Endothelial cell of umbilical vein (primary cell): ENCODE measurements at regions not wholly inside any gene's neighbourhood (a gene's known extent, or its start where the extent isn't known, plus 50 kb on each side); places are given as distances from the start of the nearest gene placed in this dataset.

Source experiments
- BruUV-seq: library from RNA; stranded (reverse); fragments of 400-500 nt; replicated peaks from 2 replicates; lab custom pipeline; 2021; lab: Mats Ljungman, UMichigan
- CTCF ChIA-PET: fragments of 300-600, 350-600 bp; sonication (Branson Sonifier 250); formaldehyde crosslinking; loops from one replicate; lab custom pipeline; 2021; ENCODE audit warnings: antibody characterized with exemption, inconsistent platforms; lab: Charles Lee
- POLR2A ChIA-PET: fragments of 300-600, 350-600 bp; sonication (Branson Sonifier 250); formaldehyde crosslinking; loops from one replicate; lab custom pipeline; 2021; ENCODE audit warnings: antibody characterized with exemption, inconsistent platforms; lab: Charles Lee
- DNase-seq: peaks from one replicate; pipeline ENCODE4 v3.0.0-alpha.2; 2011; ENCODE audit warnings: low read depth, low spot score
- FAIRE-seq: peaks from 2 replicates; lab custom pipeline; 2011; peaks lifted over from hg19 to GRCh38; lab: Jason Lieb, UNC
- H2AFZ ChIP-seq: 2 replicates; pipeline ENCODE4 v1.6.0; 2012; ENCODE audit warnings: low read depth, low read length, control low read depth, inconsistent platforms
- H3K27ac ChIP-seq: 2 replicates; pipeline ENCODE4 v1.5.1; 2011; ENCODE audit warnings: low read depth, mild to moderate bottlenecking, control low read depth, low read length, moderate library complexity; ENCODE audit not compliant: insufficient read depth
- H3K27me3 ChIP-seq, 2 experiments: 2 replicates each; pipeline versions ENCODE4 v1.6.0 to v1.6.1; 2011; ENCODE audit warnings: low read length in 2 of 2, mixed read lengths in 1 of 2; ENCODE audit not compliant: control insufficient read depth in 2 of 2, insufficient read depth in 2 of 2
- H3K36me3 ChIP-seq, 2 experiments: 2 replicates in 1 of 2; 3 replicates in 1 of 2; pipeline ENCODE4 v1.5.1; 2011; ENCODE audit warnings: low read length in 2 of 2, mild to moderate bottlenecking in 1 of 2, moderate library complexity in 1 of 2; ENCODE audit not compliant: control insufficient read depth in 2 of 2, insufficient read depth in 2 of 2; ENCODE audit errors: extremely low read depth in 1 of 2
- H3K4me1 ChIP-seq: 3 replicates; pipeline ENCODE4 v1.5.1; 2011; ENCODE audit warnings: mild to moderate bottlenecking, low read length; ENCODE audit not compliant: control insufficient read depth, insufficient read depth; ENCODE audit errors: extremely low read depth
- H3K4me2 ChIP-seq: 2 replicates; pipeline ENCODE4 v1.6.1; 2011; ENCODE audit warnings: low read length, control low read depth, mixed read lengths; ENCODE audit not compliant: insufficient read depth
- H3K4me3 ChIP-seq, 3 experiments: fragments of 200-600 bp in 1 of 3; sonication (generic), shearing (Covaris generic) in 1 of 3; replicated peaks in 1 of 3; 2 replicates each; pipeline ENCODE4 v1.5.1; 2011 to 2016; ENCODE audit warnings: control low read depth in 3 of 3, low read length in 3 of 3, mild to moderate bottlenecking in 2 of 3, inconsistent platforms in 1 of 3, low read depth in 1 of 3, moderate library complexity in 1 of 3; ENCODE audit not compliant: insufficient read depth in 1 of 3
- H3K79me2 ChIP-seq: 2 replicates; pipeline ENCODE4 v1.6.0; 2012; ENCODE audit warnings: low read length, inconsistent platforms; ENCODE audit not compliant: control insufficient read depth, insufficient read depth
- H3K9ac ChIP-seq: replicated peaks from 2 replicates; pipeline ENCODE3; 2011; ENCODE audit warnings: low read length, control low read depth; ENCODE audit not compliant: insufficient read depth; ENCODE audit errors: extremely low read depth
- H3K9me1 ChIP-seq: replicated peaks from 3 replicates; pipeline ENCODE4 v1.6.0; 2011; ENCODE audit warnings: mild to moderate bottlenecking, low read length; ENCODE audit not compliant: control insufficient read depth, insufficient read depth; ENCODE audit errors: extremely low read depth
- H3K9me3 ChIP-seq: replicated peaks from 2 replicates; pipeline ENCODE4 v1.5.1; 2012; ENCODE audit warnings: low read length, inconsistent platforms; ENCODE audit not compliant: control insufficient read depth, insufficient read depth
- H4K20me1 ChIP-seq: replicated peaks from 2 replicates; pipeline ENCODE3; 2011; ENCODE audit warnings: mild to moderate bottlenecking, low read length; ENCODE audit not compliant: control insufficient read depth, insufficient read depth; ENCODE audit errors: extremely low read depth
- EZH2 ChIP-seq: IDR thresholded peaks from 2 replicates; pipeline ENCODE4 v1.6.1; 2012; ENCODE audit warnings: borderline replicate concordance, low read depth, mild to moderate bottlenecking, moderate library complexity, low read length, inconsistent platforms; ENCODE audit not compliant: severe bottlenecking
- FOS ChIP-seq: IDR thresholded peaks from 2 replicates; pipeline ENCODE4 v1.6.1; 2011; ENCODE audit warnings: mild to moderate bottlenecking, low read length, moderate library complexity, borderline replicate concordance; ENCODE audit not compliant: insufficient read depth
- GATA2 ChIP-seq: IDR thresholded peaks from 2 replicates; pipeline ENCODE4 v1.7.0; 2011; ENCODE audit warnings: low read depth, mild to moderate bottlenecking, moderate library complexity, mixed read lengths, low read length; ENCODE audit not compliant: insufficient read length, insufficient read depth
- JUN ChIP-seq: IDR thresholded peaks from 2 replicates; pipeline ENCODE4 v1.6.1; 2011; ENCODE audit warnings: borderline replicate concordance, low read depth; ENCODE audit not compliant: insufficient read length, insufficient read depth
- MYC ChIP-seq: IDR thresholded peaks from one replicate; pipeline ENCODE4 v1.6.1; 2011; ENCODE audit warnings: mild to moderate bottlenecking, low read depth, low read length
- POLR2A ChIP-seq: IDR thresholded peaks from 2 replicates; pipeline ENCODE4 v1.6.1; 2012; ENCODE audit warnings: low read depth, mild to moderate bottlenecking, control low read depth, low read length
- POLR2AphosphoS5 ChIP-seq: IDR thresholded peaks from 2 replicates; pipeline ENCODE4 v1.6.1; 2012; ENCODE audit warnings: low read depth, mild to moderate bottlenecking, control low read depth, low read length, moderate library complexity; ENCODE audit not compliant: insufficient read depth
- dilution Hi-C: fragments of 300-500 bp; cut with MboI; formaldehyde crosslinking; loops from one replicate; pipeline ENCODE4 v1.15.0; 2019; ENCODE audit warnings: low sequenced_read_pairs; ENCODE audit not compliant: extremely low pct_ligation_motif_present
- intact Hi-C: fragments of 100-400 bp; cut with micrococcal nuclease; formaldehyde crosslinking; loops from one replicate; pipeline ENCODE4 v1.10.0; 2022
- TF ChIP-seq, protein P1 (sequence below), 2 donors: IDR thresholded peaks; 1 replicate in 1 of 2; 2 replicates in 1 of 2; pipeline ENCODE4 v1.5.1; 2011; ENCODE audit warnings: low read length in 2 of 2, mild to moderate bottlenecking in 2 of 2, moderate library complexity in 2 of 2, control low read depth in 1 of 2, inconsistent platforms in 1 of 2, low read depth in 1 of 2; ENCODE audit not compliant: insufficient read depth in 1 of 2; ENCODE audit errors: extremely low read depth in 1 of 2
- TF ChIP-seq, protein P2 (sequence below): IDR thresholded peaks from 2 replicates; pipeline ENCODE4 v1.6.1; 2011; ENCODE audit not compliant: insufficient read depth, insufficient read length

GRCh38 chr12:15052691-15053090 is 79.8 kb downstream of the PDE6H start:
- intact Hi-C loops = no loop called here
- Histone ChIP-seq H3K9ac (no peak overlapping the region), H2AFZ (no peak overlapping the region), H3K79me2 (no peaks in the 10 kb centered on the region), H3K4me3 (no peak overlapping the region), H3K4me2 (no peak overlapping the region), H3K4me1 (no peaks in the 10 kb centered on the region), H3K36me3 (no peaks in the 10 kb centered on the region), H3K9me3 (no peaks in the 10 kb centered on the region), H3K9me1 (no peaks in the 10 kb centered on the region), H3K27ac (no peak overlapping the region), H4K20me1 (no peaks in the 10 kb centered on the region), H3K27me3 (peaks cover 0 to 6% of the 10 kb centered on the region in 2 experiments)
- no TSS peak for BruUV-seq
- ChIA-PET CTCF (interaction anchor here (1.5 kb wide), 1 partner anchor 14 kb away, joined by 3 read pairs; no protein-coding TSS in a partner anchor), POLR2A (no interaction called here)
- FAIRE-seq (no peak), DNase-seq (no peak)
- TF ChIP-seq POLR2A (no peak), FOS (no peak), JUN (no peak)
- dilution Hi-C loops = no loop called here

GRCh38 chr12:15056218-15056617 is 83.4 kb downstream of the PDE6H start:
- POLR2A ChIA-PET = no interaction called here
- FAIRE-seq (no peak), DNase-seq (no peak)
- intact Hi-C loops (no loop called here), dilution Hi-C loops (no loop called here)
- no peaks in the 10 kb centered on the region for H3K4me1 ChIP-seq
- H3K36me3 ChIP-seq = no peaks in the 10 kb centered on the region
- no peaks in the 10 kb centered on the region for H3K9me3 ChIP-seq
- no peak overlapping the region for H3K9ac ChIP-seq
- H2AFZ ChIP-seq = no peak overlapping the region
- no peak overlapping the region for H3K27ac ChIP-seq
- no peaks in the 10 kb centered on the region for H3K79me2 ChIP-seq
- no TSS peak for BruUV-seq
- no peak for TF ChIP-seq POLR2AphosphoS5
- no peak for TF ChIP-seq POLR2A
- no peak for TF ChIP-seq MYC
- no peak for TF ChIP-seq FOS
- TF ChIP-seq, protein P1, sequence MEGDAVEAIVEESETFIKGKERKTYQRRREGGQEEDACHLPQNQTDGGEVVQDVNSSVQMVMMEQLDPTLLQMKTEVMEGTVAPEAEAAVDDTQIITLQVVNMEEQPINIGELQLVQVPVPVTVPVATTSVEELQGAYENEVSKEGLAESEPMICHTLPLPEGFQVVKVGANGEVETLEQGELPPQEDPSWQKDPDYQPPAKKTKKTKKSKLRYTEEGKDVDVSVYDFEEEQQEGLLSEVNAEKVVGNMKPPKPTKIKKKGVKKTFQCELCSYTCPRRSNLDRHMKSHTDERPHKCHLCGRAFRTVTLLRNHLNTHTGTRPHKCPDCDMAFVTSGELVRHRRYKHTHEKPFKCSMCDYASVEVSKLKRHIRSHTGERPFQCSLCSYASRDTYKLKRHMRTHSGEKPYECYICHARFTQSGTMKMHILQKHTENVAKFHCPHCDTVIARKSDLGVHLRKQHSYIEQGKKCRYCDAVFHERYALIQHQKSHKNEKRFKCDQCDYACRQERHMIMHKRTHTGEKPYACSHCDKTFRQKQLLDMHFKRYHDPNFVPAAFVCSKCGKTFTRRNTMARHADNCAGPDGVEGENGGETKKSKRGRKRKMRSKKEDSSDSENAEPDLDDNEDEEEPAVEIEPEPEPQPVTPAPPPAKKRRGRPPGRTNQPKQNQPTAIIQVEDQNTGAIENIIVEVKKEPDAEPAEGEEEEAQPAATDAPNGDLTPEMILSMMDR (IDR thresholded peaks at IDR 0.05; ENCODE audit: extremely low read depth in 1 of 2, insufficient read depth in 1 of 2, low read depth in 1 of 2, low read length in 2 of 2) = no peak
- no peak for TF ChIP-seq JUN
- TF ChIP-seq GATA2 = no peak
- TF ChIP-seq, protein P2, sequence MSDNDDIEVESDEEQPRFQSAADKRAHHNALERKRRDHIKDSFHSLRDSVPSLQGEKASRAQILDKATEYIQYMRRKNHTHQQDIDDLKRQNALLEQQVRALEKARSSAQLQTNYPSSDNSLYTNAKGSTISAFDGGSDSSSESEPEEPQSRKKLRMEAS = no peak
- TF ChIP-seq EZH2 = no peak
- H3K4me2 ChIP-seq = no peak overlapping the region
- no peaks in the 10 kb centered on the region for H3K9me1 ChIP-seq
- CTCF ChIA-PET = no interaction called here
- no peaks in the 10 kb centered on the region for H3K27me3 ChIP-seq
- no peak overlapping the region for H3K4me3 ChIP-seq
- H4K20me1 ChIP-seq = no peaks in the 10 kb centered on the region
